ENCODE measurements at regions not wholly inside any gene's neighbourhood (a gene's known extent, or its start where the extent isn't known, plus 50 kb on each side); places are given as distances from the start of the nearest gene placed in this dataset.

DNA sequence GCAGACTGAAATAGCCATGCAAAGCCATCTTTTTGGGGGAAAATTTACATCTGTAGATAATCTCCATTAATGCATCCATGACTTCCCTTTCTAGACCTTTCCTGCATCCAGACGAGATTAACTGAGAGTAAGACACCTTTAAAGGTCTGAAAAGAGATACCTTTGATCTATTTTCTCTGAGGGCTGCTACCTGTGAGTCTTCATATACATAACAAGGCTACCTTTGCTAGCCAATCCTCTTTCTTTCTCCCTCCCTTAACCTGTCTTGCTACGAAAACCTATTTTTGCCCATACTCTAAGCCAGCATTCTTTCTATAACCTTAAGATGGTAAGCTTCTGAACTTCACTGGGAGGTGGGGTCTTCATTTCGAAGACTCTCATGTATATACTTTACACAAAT lies 908.5 kb upstream of the FBXO33 start:
- TF ChIP-seq POLR2A (IDR thresholded peaks at IDR 0.05; ENCODE audit: low read length) (no peak), CTCF (IDR thresholded peaks at IDR 0.05) (no peak), CBX2 (IDR thresholded peaks at IDR 0.05; ENCODE audit: borderline replicate concordance, low read depth) (no peak), CHD2 (IDR thresholded peaks at IDR 0.05; ENCODE audit: low read length, partially characterized antibody) (no peak), RAD21 (conservative IDR thresholded peaks at IDR 0.05 in 1 of 2, IDR thresholded peaks at IDR 0.05 in 1 of 2) (no peak), ZNF302 (CRISPR knock-in tag; IDR thresholded peaks at IDR 0.05) (no peak), EHMT2 (IDR thresholded peaks at IDR 0.05; ENCODE audit: low read depth) (no peak), SMC3 (IDR thresholded peaks at IDR 0.05) (no peak), HMGXB4 (CRISPR knock-in tag; IDR thresholded peaks at IDR 0.05; ENCODE audit: borderline replicate concordance) (no peak), TP53 (CRISPR knock-in tag; IDR thresholded peaks at IDR 0.05) (no peak), RFX5 (IDR thresholded peaks at IDR 0.05) (no peak), HDAC2 (IDR thresholded peaks at IDR 0.05) (no peak), POLR2AphosphoS2 (conservative IDR thresholded peaks at IDR 0.05; ENCODE audit: low read length) (no peak)
- TF ChIP-seq, protein P1, sequence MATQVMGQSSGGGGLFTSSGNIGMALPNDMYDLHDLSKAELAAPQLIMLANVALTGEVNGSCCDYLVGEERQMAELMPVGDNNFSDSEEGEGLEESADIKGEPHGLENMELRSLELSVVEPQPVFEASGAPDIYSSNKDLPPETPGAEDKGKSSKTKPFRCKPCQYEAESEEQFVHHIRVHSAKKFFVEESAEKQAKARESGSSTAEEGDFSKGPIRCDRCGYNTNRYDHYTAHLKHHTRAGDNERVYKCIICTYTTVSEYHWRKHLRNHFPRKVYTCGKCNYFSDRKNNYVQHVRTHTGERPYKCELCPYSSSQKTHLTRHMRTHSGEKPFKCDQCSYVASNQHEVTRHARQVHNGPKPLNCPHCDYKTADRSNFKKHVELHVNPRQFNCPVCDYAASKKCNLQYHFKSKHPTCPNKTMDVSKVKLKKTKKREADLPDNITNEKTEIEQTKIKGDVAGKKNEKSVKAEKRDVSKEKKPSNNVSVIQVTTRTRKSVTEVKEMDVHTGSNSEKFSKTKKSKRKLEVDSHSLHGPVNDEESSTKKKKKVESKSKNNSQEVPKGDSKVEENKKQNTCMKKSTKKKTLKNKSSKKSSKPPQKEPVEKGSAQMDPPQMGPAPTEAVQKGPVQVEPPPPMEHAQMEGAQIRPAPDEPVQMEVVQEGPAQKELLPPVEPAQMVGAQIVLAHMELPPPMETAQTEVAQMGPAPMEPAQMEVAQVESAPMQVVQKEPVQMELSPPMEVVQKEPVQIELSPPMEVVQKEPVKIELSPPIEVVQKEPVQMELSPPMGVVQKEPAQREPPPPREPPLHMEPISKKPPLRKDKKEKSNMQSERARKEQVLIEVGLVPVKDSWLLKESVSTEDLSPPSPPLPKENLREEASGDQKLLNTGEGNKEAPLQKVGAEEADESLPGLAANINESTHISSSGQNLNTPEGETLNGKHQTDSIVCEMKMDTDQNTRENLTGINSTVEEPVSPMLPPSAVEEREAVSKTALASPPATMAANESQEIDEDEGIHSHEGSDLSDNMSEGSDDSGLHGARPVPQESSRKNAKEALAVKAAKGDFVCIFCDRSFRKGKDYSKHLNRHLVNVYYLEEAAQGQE (IDR thresholded peaks at IDR 0.05), result no peak

All from A549 (cell line).